ENCODE measurements at regions not wholly inside any gene's neighbourhood (a gene's known extent, or its start where the extent isn't known, plus 50 kb on each side); places are given as distances from the start of the nearest gene placed in this dataset.
A peak's percentile ranks its signal among the peaks of the same experiment; 100 is the strongest.

DNA sequence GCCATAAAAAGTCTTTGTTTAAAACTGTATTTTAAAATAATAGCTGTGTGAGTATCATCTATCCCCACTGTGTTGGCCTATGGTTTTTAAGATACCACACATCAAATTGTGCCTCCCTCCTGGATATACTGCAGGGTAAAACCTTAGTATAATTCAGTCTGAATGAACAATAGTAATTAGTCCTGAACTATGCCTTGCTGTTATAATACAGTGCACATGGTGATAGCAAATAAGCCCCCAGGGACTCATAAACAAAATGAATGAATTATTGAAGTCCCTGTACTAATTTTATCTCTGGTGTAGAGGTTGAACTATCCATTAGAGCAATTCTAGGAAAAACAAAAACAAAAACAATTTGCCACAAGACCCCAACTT lies 142.7 kb upstream of the ADAMTSL1 start:
- no peak overlapping the region for H3K4me3 ChIP-seq (ENCODE audit: low read depth, low read length)
- TF ChIP-seq, protein P1, sequence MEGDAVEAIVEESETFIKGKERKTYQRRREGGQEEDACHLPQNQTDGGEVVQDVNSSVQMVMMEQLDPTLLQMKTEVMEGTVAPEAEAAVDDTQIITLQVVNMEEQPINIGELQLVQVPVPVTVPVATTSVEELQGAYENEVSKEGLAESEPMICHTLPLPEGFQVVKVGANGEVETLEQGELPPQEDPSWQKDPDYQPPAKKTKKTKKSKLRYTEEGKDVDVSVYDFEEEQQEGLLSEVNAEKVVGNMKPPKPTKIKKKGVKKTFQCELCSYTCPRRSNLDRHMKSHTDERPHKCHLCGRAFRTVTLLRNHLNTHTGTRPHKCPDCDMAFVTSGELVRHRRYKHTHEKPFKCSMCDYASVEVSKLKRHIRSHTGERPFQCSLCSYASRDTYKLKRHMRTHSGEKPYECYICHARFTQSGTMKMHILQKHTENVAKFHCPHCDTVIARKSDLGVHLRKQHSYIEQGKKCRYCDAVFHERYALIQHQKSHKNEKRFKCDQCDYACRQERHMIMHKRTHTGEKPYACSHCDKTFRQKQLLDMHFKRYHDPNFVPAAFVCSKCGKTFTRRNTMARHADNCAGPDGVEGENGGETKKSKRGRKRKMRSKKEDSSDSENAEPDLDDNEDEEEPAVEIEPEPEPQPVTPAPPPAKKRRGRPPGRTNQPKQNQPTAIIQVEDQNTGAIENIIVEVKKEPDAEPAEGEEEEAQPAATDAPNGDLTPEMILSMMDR (conservative IDR thresholded peaks at IDR 0.05; ENCODE audit: low read depth, low read length), result no peak
- DNase-seq (ENCODE audit: low read depth), result no peak

DNA sequence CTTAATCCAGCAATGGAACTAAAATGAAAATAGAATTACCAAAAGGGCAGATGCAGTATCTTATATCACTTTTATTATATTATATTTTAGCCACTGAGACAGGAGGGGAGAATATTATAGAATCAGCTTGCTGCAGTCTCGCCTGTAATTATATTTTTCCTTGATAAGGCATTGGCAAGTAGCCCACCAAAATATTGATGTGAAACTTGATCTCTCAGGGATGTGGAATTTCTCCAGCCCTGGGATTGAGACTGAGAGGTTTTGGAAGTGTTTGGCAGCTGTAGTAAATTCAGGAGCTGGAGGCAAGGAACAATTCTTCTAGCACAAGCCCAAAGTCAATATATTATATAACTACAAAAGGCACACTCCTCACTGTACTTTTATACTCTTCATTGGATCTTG lies 142.1 kb upstream of the ADAMTSL1 start:
- no peak for DNase-seq (ENCODE audit: low read depth)
- TF ChIP-seq, protein P1 (conservative IDR thresholded peaks at IDR 0.05; ENCODE audit: low read depth, low read length), result no peak
- no peak overlapping the region for H3K4me3 ChIP-seq (ENCODE audit: low read depth, low read length)

DNA sequence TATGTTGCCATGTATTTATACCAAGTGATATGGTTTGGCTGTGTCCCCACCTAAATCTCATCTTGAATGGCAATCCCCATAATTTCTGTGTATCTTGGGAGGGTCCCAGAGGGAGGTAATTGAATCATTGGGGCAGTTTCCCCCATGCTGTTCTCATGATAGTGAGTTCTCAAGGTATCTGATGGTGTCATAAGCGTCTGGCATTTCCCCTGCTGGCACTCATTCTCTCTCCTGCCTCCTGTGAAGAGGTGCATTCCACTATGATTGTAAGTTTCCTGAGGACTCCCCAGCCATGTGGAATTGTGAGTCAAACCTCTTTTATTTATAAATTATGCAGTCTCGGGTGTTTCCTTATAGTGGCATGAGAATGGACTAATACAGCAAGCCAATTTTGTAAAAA lies 140.8 kb upstream of the ADAMTSL1 start:
- no peak overlapping the region for H3K4me3 ChIP-seq (ENCODE audit: low read depth, low read length)
- DNase-seq (ENCODE audit: low read depth), result no peak
- TF ChIP-seq, protein P1 (conservative IDR thresholded peaks at IDR 0.05; ENCODE audit: low read depth, low read length), result no peak

DNA sequence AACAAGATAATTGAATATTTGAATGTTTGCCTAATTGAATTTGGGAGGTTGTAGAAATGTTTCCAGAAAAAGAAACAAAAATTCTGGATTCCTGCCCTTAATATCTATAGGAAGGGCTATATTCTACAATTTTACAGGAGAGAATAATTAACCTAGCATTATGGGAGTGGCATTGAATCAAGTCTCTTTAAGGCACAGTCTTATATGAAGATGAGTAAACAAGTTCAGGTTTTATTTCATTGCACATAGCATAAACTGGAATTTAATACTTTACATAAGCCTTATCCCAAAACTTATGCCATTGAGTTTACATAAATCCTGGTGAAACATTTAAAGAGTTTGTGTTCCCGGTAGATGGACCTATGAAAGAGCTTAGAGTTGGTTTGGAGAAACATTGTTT lies 138.1 kb upstream of the ADAMTSL1 start:
- no peak for DNase-seq (ENCODE audit: low read depth)
- TF ChIP-seq, protein P1 (conservative IDR thresholded peaks at IDR 0.05; ENCODE audit: low read depth, low read length), result no peak
- H3K4me3 ChIP-seq (ENCODE audit: low read depth, low read length), result no peak overlapping the region

DNA sequence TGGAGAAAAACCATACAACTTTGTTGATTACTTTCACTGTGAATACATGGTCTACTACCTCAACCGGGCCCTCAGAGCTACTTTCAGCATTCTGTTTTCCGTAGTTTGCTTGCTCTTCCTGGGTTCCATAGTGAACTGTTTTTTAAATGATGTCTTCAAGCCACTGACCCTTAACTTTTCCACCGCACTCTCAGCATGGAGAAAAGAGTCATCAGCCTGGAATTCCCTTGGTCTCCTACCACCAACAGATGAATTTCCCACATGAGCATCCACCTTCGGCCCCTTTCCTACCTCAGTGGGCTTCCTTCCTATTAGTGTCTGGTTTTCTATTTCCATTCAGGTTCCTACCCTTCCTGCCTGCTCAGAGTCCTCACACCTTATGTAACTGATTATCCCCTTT lies 135.9 kb upstream of the ADAMTSL1 start:
- TF ChIP-seq, protein P1 (conservative IDR thresholded peaks at IDR 0.05; ENCODE audit: low read depth, low read length), result no peak
- no peak overlapping the region for H3K4me3 ChIP-seq (ENCODE audit: low read depth, low read length)
- DNase-seq (ENCODE audit: low read depth), result peak; percentile 73

DNA sequence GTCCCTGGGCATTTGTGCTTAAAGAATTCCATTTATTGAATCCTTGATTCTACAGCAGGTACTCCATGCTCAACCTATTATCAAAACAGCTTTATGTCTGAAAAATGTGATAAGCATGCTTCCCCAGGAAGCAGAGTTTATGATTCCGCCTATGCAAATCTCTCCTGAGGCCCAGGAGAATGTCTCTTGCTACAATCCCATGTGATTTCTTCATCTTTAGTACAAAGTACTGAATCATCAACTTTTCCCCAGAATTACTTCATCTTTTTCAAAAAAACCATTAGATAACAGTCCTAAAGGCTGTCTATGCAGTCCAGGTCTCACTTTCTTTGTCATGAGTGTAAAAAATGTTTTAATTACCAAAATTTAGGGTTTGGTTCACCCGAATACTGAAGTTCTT lies 130.2 kb upstream of the ADAMTSL1 start:
- TF ChIP-seq, protein P1 (conservative IDR thresholded peaks at IDR 0.05; ENCODE audit: low read depth, low read length), result no peak
- no peak overlapping the region for H3K4me3 ChIP-seq (ENCODE audit: low read depth, low read length)
- DNase-seq (ENCODE audit: low read depth), result no peak

DNA sequence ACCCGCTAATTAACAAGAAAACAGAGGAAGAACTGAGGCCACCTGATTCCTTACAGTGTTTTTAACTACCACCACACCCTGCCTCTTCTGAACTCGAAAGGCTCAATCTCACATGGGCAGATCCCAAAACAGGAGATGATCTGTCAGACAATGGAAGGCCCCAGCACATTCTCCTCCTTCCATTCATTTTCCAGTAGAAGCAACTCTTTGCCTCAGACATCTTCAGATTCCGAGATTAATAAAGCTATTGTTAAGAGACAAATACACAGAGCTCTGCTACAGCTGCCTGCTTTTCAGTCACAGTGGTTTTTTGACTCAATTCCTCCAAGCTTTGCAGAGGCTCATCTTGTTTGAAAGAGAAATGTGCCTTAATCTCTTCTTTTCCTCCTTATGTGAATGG lies 127.2 kb upstream of the ADAMTSL1 start:
- no peak overlapping the region for H3K4me3 ChIP-seq (ENCODE audit: low read depth, low read length)
- DNase-seq (ENCODE audit: low read depth), result no peak
- TF ChIP-seq, protein P1 (conservative IDR thresholded peaks at IDR 0.05; ENCODE audit: low read depth, low read length), result no peak

Measured in epithelial cell of proximal tubule (primary cell).